NCI-H345 treated with DMSO at 0.1 percent for 48 hours (cell line): ENCODE measurements at regions not wholly inside any gene's neighbourhood (a gene's known extent, or its start where the extent isn't known, plus 50 kb on each side); places are given as distances from the start of the nearest gene placed in this dataset.

ENCODE experiments used
- DNase-seq: peaks from one replicate; lab custom pipeline; 2025; ENCODE audit not compliant: unreplicated experiment; lab: John Stamatoyannopoulos, UW

DNA sequence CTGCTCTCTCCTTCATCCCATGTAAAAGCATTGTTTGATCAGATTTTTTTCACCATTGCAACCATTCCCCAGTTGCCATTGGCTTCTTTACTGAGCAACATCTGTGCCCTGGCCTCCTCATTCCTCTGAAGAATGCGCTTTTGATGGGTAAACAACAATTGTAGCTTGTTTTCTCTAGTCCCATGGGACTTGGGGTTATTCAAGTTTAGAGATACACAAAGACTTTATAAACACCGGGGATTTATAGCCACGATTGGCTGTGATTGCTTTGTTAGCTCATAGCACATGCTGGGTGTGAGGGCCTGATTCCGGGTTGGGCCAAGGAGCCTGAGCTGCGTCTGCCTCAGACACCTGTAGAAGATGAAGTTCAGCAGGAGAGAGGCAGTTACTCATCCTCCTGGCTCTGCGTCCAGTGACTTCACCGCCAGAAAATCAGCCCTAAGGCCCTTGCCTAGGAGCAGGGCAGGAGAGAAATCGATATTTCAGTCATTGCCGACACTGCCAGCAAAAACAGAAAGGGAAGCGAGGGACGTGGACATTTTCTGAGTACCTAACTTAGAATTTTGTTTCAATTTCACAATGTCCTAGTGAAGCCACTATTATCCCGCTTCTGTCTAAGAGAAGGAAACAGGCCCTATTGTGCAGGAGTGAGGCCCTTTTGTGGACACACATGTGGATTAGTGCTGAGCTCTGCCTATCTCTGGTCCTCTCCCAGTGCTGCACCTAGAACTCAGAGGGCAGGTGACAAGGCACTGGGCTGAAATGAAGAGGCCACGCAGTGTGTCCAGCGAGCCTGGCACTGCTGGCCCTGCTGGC is 159.8 kb upstream of the USP24 start:
- DNase-seq, result no peak

DNA sequence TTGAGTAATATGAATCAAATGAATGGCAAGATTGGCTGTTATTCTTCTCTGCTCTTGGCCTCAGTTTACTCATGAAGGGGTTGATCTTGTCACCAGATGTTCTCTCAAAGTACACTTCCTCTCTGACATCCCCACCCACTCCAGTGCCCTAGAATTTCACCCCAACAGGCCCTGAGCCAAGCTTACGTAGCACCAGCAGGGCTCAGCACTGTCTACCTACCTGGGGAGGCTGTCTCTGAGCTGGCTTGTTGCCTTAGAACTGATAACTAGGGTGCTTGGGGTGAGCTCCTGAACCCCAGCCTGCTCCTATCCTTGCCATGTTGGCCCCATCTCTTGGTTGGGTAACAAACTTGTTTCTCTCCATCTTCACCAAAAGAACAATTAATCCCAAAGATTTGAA is 159.1 kb upstream of the USP24 start:
- no peak for DNase-seq

DNA sequence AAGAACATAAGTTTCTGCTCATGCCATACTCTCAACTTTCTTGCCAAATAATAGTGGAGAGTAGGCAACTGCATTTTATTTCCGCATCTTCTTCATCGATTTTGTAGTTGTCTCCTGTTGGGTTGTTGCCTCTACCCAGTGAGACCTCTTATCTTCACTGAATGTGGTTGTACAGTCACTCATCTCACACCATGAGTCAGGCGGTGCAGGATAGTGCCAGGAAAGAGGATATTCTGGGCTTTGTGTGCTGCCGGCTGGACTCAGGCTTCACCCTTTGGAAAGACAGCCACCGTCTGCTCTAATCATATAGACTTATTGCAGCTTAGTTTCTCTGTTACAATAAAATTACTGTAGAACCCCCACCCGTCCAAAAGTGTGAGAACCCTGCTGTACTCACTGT is 154.3 kb upstream of the USP24 start:
- no peak for DNase-seq

- no peak for DNase-seq
Observed at GRCh38 chr1:55368698-55369097, 153.5 kb upstream of the USP24 start.

- DNase-seq, result no peak
Observed at GRCh38 chr1:55367273-55367672, 152.1 kb upstream of the USP24 start.

- no peak for DNase-seq
Observed at GRCh38 chr1:55364216-55364615, 149.1 kb upstream of the USP24 start.

DNA sequence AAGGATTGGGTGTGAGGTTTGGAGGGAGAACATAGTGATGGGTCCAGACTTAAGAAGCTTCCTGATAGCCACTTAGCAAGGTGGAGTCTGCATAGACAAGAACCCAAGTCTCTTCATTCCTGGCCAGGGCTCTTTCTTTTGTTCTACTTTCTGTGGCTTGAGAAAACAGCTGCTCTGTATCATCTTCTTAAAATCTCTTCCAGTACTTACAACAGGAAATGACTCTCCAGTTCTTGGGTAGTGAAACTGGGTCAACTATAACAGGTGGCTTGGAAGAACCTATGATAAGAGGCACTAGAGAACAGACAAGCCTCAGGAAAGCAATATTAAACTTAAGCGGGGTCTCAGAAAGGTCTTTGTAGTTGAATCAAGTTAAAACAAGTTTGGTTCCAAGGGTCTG is 148.1 kb upstream of the USP24 start:
- no peak for DNase-seq

GRCh38 chr1:55362558-55362957 is 147.4 kb upstream of the USP24 start:
- no peak for DNase-seq

GRCh38 chr1:55359611-55360010 is 144.4 kb upstream of the USP24 start:
- DNase-seq, result no peak

GRCh38 chr1:55358581-55358980 is 143.4 kb upstream of the USP24 start:
- DNase-seq, result no peak

DNA sequence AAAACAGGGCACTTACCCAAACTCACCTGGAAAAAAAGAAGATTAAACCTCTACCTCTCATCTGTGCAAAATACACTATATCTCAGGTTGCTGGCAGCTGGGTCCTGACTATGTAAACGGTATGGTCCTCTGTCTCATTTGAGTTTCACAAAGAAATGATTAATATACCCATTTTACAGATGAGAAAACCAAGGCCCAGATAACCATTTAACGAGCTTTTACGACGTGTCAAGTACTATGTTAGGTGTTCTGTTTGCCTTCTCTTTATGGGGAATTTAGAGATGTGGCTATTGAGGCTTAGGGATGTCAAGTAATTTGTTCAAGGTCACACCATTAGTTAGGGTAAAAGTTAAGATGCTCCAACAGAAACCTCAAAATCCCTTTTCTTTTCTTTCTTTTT is 140.4 kb upstream of the USP24 start:
- DNase-seq, result no peak

DNA sequence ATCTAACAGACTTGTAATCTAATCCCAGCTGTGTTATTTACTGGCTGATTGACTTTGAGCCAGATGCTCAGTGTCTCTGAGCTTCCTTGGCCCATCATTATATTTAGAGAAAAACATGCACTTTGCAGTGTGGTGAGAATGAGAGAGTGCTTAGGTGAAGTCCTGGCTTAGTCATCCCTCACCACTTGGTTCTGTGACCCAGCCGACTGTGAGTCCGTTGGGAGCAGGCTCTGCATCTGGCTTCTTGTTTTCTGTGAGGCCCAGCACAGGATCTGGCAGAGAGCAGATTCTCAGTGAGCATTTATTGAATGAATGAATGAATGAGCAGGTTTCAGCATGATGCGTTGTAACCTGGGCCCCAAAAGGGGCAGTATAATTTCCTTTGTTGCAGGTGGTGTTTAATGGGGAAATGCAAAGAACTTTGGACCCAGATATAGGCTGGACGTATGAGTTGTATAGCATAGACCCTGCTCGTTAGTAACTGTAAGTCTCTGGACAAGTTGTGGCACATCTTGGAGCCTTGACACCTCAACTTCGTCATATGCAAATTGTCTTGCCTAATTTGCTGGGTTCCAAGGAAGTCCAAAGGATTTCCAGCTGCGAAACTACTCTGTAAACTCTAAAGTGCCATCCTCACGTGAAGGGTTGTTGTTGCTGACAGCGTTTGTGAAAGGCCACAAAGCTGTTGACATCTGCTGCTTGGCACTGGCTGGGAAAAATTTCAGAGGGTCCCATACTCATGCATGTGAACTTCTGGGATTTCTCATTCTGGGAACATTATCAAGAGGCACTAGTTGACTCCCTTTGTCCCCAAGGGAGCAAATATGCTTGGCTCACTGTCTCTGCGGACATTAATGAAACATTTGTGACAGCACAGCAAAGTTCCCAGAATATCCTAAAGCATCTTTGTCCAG is 138.8 kb upstream of the USP24 start:
- no peak for DNase-seq

DNA sequence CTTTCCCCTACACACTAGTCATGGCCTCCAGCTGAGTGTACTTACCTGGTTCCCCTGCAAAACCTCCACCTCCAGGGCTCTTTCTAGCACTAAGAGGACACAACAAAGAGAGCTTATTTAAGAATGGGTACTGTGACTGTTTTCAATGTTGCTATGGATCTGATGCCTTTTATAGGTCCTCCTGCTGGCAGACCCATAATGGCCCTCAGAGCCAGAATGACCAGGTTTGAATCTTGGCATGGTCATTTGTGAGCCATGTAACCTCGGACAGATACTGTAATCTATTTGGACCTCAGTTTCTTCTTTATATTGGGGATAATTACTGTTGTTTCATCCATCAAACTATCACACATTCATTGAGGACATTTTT is 137.6 kb upstream of the USP24 start:
- no peak for DNase-seq

- no peak for DNase-seq
Observed at GRCh38 chr1:55352080-55352810, 137.1 kb upstream of the USP24 start.

- DNase-seq, result no peak
Observed at GRCh38 chr1:55348356-55348755, 133.2 kb upstream of the USP24 start.

DNA sequence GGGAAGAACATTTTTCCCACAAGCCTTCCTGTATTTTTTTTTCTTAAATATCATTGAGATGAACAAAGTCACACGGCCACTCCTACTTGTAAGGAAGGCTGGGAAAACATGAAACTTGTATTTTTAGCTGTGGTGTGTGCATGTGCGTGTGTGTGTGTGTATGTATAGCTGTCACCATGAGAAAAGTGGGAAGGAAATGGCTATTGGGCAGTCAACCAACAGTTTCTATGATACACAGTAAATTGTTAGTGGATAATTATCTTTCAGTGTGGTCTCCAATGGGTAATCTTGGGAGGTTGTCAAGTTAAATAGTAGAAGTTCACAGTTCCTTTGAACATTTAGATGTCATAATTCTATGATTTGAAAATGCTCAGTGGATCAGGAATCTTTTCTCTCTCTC is 132.7 kb upstream of the USP24 start:
- no peak for DNase-seq

- no peak for DNase-seq
Observed at GRCh38 chr1:55347041-55347440, 131.9 kb upstream of the USP24 start.

DNA sequence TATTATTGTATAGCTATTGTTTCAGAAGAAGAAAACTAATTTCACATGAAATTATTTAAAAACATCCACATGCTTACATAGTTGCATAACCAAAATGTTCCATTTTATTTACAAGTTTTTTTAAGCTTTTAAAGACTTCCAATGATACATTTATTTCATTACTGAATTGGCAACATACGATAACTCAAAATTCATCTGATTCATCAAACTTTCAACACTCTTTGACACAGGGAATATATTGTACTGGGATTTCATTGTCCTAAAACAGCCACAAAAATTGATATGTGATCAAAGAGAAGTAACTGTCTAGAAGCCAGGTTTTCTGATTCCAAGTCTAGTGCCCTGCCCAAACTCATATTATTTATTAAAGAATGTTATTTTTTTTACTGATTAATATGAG is 131.4 kb upstream of the USP24 start:
- DNase-seq, result no peak

GRCh38 chr1:55339681-55340080 is 124.5 kb upstream of the USP24 start:
- DNase-seq, result no peak

DNA sequence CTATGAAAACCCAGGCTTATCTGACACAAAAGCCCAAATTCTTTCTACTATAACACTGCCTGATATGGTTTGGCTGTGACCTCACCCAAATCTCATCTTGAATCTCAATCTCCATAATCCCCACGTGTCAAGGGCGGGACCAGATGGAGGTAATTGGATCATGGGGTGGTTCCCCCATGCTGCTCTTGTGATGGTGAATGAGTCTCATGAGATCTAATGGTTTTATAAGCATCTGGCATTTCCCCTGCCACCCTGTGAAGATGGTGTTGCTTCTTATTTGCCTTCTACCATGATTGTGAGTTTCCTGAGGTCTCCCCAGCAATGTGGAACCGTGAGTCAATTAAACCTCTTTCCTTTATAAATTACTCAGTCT is 123.3 kb upstream of the USP24 start:
- no peak for DNase-seq

DNA sequence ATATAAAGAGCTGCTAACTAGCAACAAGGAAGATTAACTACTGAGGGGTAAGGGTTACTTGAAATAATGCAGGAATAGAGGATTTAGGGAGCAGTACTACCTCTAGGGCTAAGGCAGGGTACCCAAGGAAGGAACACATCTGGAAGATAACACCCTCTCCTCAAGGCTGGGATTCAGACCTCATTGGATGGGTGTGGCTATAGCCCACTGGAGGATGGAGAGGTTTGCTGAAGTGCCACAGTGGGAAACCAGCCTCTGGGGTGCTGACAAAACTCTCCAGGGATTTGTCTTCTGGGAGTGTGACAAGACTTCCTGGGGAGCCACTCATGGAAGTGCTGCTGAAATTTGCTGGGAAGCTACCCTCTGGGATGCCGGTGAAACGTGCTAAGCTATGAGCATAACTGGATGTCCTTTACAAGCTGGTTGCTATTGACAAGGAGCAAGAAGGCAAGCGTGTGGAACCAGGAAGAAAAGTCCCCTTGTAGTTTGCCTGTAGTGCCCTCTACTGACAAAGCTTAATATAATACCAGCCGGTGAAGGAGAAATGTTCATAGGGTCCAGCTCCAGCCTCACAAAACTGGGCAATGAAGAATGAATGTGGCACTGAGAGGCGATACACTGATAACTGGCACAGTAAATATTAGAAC is 122.8 kb upstream of the USP24 start:
- no peak for DNase-seq
